GM18499 (cell line): ENCODE measurements at regions not wholly inside any gene's neighbourhood (a gene's known extent, or its start where the extent isn't known, plus 50 kb on each side); places are given as distances from the start of the nearest gene placed in this dataset.
"Not testable (repeated sequence)": the region's sequence is repeated elsewhere in the genome, so short reads cannot be mapped to it uniquely, and the experiment has no call there.

Experiments used
- ATAC-seq: cut with Tn5 transposase; IDR thresholded peaks from one replicate; pipeline ENCODE4 v1.9.1; 2021; ENCODE audit warnings: moderate number of reproducible peaks; ENCODE audit not compliant: insufficient read depth, unreplicated experiment

DNA sequence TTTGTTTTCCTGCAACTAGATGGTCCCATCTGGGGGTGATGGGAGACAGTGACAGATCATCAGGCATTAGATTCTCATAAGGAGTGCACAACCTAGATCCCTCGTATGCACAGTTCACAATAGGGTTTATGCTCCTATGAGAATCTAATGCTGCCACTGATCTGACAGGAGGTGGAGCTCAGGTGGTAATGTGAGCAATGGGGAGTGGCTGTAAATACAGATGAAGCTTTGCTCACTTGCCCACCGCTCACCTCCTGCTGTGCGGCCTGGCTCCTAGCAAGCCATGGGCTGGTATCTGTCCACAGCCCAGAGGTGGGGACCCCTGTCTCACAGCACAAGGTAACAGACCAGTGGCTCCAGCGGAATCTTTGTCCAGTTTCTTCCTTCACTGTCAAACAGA, 284.4 kb upstream of the AUTS2 start:
- ATAC-seq = not testable (repeated sequence)

DNA sequence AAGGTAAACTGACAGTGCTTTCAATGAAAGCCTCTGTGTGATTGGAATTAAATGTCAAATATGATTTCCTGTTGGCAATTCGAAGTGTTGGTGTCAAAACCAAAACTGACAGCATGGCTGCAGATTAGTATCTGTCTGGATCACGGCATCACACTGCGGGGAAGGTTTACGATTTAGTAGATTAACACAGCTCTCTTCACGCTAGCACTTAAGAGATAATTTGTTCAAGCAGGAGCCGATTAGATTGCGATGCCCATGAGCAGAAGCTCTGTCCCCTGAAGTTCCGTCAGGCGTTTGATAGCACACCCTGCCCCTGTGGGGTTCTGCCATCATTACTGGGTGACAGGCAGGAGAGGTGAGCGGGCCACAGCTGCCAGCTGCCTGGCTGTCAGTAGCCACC, 279.5 kb upstream of the AUTS2 start:
- ATAC-seq = no peak

DNA sequence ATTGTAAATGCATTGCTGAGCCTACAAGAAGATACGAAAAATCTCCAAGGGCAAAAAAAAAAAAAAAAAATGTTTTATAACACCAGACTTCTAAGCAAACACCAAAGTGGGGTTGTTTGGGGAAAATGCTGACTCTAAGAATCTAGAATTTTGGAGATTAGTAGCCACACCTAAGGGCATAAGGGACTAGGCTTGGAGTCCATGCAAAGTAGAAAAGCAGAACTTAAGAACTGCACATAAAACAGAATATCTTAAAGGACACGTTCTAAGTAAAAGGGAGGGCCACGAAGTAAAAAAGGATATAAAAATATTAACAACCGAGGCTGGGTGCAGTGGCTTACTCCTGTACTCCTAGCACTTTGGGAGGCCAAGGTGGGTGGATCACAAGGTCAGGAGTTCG, 269.8 kb upstream of the AUTS2 start:
- no peak for ATAC-seq

DNA sequence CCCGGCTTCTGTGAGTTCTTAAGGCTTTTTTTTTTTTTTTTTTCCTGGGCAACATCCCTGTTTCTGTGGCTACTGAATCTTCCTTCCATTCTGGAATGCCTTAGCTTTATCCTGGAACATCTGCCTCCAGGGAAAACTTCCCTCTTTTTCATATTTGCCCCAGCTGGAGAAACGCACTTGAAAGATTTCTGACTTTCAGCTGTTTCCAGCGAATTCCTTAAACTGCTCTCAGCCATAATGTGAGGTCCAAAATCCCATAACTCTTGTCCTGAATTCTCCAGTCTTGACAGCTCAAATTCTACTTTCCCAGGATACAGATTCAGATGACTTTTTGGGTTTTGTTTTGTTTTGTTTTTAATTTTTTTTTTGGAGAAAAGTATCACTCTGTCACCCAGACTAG, 263.6 kb upstream of the AUTS2 start:
- no peak for ATAC-seq

GRCh38 chr7:69335331-69335730, 262.9 kb upstream of the AUTS2 start:
- ATAC-seq = no peak

DNA sequence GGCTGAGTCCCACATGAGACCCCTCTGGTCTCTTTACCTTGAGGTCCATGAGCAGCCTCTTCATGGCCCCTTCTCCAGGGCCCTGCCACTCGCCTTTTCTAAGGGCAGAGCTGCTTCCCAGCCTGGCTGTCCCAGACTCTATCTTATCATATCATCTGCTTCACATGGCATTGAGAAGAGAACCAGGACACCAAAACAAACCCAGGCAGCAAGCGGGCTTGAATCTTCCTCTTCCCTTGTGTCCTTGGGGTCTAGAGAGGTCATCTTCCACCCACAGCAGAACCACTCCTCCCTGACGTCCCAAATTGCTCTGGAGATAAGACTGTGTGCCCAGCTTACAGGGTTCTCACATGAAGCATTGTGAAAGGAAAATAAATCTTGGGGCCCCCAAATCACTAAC, 261.3 kb upstream of the AUTS2 start:
- no peak for ATAC-seq

GRCh38 chr7:69338144-69338543, 260.1 kb upstream of the AUTS2 start:
- ATAC-seq = no peak

- no peak for ATAC-seq
Measured at GRCh38 chr7:69341288-69341687, 257.0 kb upstream of the AUTS2 start.

DNA sequence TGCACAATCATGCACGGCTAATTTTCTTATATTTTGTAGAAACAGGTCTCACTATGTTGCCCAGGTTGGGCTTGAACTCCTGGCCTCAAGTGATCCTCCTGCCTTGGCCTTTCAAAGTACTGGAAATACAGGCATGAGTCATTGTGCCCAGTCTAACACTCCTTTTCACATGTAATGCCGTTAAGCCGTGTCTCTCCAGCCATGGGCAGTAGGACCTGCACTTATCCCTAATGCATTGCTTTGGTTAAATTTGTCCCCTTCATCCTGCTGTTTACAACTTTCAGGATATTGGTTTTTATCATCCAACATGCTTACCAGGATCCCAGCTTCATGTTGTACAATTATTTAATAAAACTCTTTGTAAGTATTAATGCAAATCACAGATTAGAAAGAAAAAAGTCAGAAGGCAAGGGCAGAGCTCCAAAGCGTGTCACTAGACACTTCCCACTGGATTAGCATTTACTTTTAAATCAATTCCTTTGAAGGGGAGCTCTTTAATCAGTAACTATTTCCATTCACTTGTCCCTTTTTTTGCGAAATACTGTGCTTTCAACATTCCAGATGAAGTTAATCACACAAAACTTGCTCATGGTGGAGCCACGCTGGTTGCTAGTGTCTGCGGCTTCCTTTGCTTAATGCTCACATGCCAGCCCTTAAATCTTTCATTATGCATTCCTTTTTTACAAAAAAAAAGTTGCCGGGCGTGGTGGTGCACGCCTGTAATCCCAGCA, 256.0 kb upstream of the AUTS2 start:
- ATAC-seq = no peak

DNA sequence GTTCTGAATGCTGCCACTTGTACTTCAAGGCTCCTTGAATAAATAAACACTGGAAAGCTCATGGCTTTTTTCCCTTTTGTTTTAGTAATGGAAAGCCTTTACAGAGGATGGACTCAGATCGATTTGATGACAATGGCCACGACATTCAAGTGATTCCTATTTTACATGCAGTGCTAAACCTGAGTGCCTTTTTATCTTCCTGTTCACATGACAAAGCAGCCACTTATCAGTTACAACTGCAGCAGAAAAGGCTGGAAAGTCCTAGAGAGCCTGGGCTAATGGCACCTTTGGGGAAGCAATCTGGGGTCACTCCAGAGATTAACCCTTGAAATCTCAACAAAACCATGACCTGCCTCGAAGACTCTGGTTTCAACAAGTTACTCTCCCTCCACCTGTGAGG, 249.0 kb upstream of the AUTS2 start:
- ATAC-seq = no peak

GRCh38 chr7:69358163-69358821, 240.0 kb upstream of the AUTS2 start:
- no peak for ATAC-seq

DNA sequence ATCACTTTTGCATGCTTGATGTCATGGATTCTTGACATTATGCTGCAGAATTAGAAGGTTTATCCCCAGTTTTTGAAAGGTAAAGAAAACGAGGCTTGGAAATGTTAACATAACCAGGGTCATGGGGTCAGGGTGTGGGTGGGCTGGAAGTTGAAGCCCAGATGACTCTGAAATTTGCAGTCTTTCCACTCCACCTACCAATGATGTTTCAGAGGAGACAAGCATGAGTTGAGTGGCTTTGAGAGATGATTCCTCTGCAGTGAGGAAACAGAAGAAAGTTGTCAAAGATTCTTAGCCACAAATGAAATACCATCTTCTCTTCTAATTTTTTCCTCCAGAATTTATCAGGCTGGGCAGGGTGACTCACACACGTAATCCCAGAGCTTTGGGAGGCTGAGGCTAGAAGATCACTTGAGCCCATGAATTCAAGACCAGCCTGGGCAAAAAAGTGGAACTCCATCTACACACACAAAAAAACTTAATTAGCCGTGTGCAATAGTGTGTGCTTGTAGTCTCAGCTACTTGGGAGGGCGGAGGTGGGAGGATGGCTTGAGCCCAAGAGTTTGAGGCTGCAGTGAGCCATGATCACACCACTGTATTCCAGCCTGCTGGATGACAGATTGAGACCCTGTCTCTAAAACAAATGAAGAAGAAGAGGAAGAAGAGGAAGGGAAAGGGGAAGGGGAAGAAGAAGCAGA, 239.1 kb upstream of the AUTS2 start:
- ATAC-seq = no peak

DNA sequence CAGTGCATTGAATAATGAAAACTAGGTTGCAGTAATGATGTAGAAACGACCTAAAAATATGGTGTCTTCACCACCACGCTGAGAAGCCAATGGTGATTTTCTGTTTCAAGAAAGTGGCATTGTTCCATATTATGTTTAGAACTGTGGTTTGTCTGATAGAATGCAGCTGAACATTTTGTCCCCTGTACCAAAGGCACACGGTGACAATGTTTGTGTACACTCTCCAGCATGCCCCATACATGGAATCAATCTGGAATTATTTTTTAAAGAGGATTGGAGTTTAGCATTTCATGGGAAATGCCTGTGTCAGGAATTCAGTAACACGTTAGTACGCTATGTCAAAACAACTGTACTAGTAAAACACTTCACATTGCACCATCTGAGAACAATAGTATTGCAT, 237.4 kb upstream of the AUTS2 start:
- ATAC-seq = no peak

DNA sequence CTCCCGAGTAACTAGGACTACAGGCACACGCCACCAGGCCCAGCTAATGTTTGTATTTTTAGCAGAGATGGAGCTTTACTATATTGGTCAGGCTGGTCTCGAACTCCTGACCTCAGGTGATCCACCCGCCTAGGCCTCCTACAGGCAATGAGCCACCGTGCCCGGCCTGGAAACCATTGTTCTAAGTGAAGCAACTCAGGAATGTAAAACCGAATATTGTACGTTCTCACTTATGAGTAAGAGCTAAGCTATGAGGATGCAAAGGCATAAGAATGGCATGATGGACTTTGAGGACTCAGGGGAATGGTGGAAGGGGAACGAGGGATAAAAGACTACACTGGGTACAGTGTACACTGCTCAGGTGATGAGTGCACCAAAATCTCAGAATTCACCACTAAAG, 235.1 kb upstream of the AUTS2 start:
- no peak for ATAC-seq

DNA sequence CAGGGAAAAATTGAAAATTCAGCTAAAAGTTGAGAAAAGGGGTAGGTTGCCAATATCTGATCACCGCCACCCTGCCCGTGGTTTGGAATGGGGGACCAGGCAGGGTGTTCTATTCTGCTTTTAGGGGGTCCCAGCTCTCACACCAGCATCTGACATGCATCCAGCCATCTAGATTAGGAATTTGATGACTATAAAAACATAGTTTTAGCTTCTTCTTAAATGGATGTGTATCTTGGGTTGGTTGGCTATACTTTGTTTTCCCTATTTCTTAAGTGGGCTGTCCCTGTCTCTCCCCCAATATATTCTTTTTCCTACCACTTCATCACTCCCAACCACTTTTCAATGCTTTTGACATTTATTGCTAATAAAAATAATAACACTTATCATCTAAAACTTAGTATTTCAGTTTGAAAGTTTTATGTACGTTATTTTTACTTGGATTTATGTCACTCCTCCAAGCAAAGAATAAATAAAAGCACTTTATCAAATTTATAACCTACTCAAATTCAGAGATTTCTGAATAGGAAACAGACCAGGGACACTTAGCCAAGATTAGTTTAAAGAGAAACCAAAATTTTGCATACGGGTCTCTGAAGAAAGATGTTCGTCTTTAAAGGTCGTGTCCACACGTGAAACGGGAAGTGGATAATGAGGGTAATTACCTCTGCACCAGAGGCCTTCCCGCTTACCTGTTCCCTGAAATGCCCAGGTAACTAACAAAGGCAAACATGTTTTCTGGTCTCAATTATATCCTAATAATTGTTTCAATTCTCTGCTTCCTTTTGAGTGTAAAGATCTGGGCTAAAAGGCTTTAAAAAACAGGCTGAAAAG, 233.2 kb upstream of the AUTS2 start:
- ATAC-seq = no peak

DNA sequence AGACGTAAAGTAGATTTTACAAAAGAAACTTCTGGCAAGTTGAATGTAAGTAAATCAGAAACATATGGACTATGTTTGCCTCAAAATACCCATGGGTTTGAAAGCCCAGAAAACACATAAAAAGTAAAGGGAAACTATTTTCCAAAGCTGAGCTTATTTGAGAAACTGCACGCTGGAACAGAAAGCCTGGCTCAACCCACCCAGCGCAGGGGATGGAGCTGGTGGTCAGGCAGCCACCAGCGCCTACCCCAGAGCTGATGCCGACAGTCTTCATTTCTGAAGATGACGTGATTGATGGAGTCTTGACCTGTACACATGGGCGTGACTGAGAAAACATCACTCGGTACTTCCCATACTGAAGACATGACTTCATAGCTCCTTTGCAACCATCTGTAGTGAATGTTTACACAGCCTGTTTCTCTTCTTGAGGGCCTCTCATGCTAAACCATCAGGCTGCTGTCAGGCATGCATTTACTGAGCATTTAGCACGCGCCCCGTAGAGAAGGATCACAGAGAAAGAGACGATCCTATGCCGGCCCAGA, 232.6 kb upstream of the AUTS2 start:
- no peak for ATAC-seq

GRCh38 chr7:69367780-69368179, 230.5 kb upstream of the AUTS2 start:
- ATAC-seq = no peak

- no peak for ATAC-seq
Measured at GRCh38 chr7:69373171-69374043, 224.9 kb upstream of the AUTS2 start.

DNA sequence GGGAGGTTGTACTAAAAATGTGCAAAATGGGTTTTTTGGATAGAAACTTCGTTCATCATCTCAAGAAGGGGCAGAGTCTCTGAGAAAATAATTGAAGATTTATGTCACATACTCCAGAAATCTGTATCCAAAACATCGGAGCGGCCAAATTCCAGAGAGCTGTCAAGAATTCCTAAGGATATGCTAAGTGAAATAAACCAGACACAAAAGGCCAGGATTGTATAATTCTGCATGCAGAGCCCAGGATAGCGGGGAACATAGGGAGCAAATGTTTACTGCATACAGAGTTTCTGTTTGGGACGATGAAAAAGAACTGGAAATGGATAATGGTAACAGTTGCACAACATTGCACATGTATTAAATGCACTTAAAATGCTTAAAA, 224.2 kb upstream of the AUTS2 start:
- no peak for ATAC-seq

- ATAC-seq = no peak
Measured at GRCh38 chr7:69377191-69377590, 221.1 kb upstream of the AUTS2 start.
